K562 (cell line): ENCODE measurements at regions not wholly inside any gene's neighbourhood (a gene's known extent, or its start where the extent isn't known, plus 50 kb on each side); places are given as distances from the start of the nearest gene placed in this dataset.

ENCODE experiments used
- ATAC-seq: fragments of 200-7000 bp; cut with Tn5 transposase; 3 replicates; pipeline ENCODE4 v1.9.1; 2020; ENCODE audit warnings: moderate library complexity
- BruUV-seq: library from RNA; stranded (reverse); fragments of 400-500 nt; replicated peaks from 2 replicates; lab custom pipeline; 2021; lab: Mats Ljungman, UMichigan
- CTCF ChIA-PET: fragments of 300-600 bp; formaldehyde crosslinking; extraction: SDS; loops from one replicate; lab custom pipeline; 2021; ENCODE audit warnings: low intra/inter-chr PET ratio; lab: Yijun Ruan, JAX
- POLR2A ChIA-PET: fragments of 300-600, 350-650 bp; sonication (Branson Sonifier 250); formaldehyde crosslinking; extraction: SDS; loops from one replicate; lab custom pipeline; 2021; ENCODE audit warnings: antibody characterized with exemption, inconsistent platforms; lab: Yijun Ruan, JAX
- DNase-seq, 4 experiments: peaks; one replicate each; pipeline versions ENCODE4 v3.0.0 to v3.0.0-alpha.2; 2011 to 2018; ENCODE audit warnings: low spot score in 3 of 4, mixed read lengths in 3 of 4; ENCODE audit errors: extremely low read depth in 1 of 4
- FAIRE-seq: peaks from 2 replicates; lab custom pipeline; 2011; peaks lifted over from hg19 to GRCh38; lab: Jason Lieb, UNC
- H2AFZ ChIP-seq: 2 replicates; pipeline ENCODE4 v1.6.0; 2011; ENCODE audit warnings: low read depth, low read length, control low read depth, inconsistent platforms
- H3K27ac ChIP-seq: fragments of 200-600 bp; 3 replicates; pipeline ENCODE4 v1.8.0; 2011; ENCODE audit warnings: low read depth, mild to moderate bottlenecking, control low read depth, inconsistent platforms, low read length, moderate library complexity, mixed read lengths; ENCODE audit errors: extremely low read depth
- H3K27me3 ChIP-seq, 2 experiments: fragments of 300-600 bp in 1 of 2; 2 replicates in 1 of 2; 3 replicates in 1 of 2; pipeline versions ENCODE4 v1.6.0 to v1.8.0; 2011; ENCODE audit warnings: inconsistent platforms in 2 of 2, low read length in 2 of 2, mild to moderate bottlenecking in 1 of 2, mixed read lengths in 1 of 2, moderate library complexity in 1 of 2; ENCODE audit not compliant: control insufficient read depth in 2 of 2, insufficient read depth in 2 of 2
- H3K36me3 ChIP-seq: fragments of 300-600 bp; 3 replicates; pipeline ENCODE4 v1.8.0; 2011; ENCODE audit warnings: mild to moderate bottlenecking, low read length, inconsistent platforms; ENCODE audit not compliant: control insufficient read depth, insufficient read depth
- H3K4me1 ChIP-seq, 2 experiments: fragments of 200-600 bp in 1 of 2; replicated peaks in 1 of 2; 2 replicates in 1 of 2; 3 replicates in 1 of 2; pipeline versions ENCODE4 v1.5.1 to v1.8.0; 2011; ENCODE audit warnings: inconsistent platforms in 2 of 2, low read length in 2 of 2, mild to moderate bottlenecking in 1 of 2, mixed read lengths in 1 of 2, moderate library complexity in 1 of 2; ENCODE audit not compliant: control insufficient read depth in 2 of 2, insufficient read depth in 2 of 2
- H3K4me2 ChIP-seq: 2 replicates; pipeline ENCODE4 v1.6.1; 2011; ENCODE audit warnings: low read length, control low read depth, inconsistent platforms, mixed read lengths; ENCODE audit not compliant: insufficient read depth
- H3K4me3 ChIP-seq: fragments of 200-600 bp; sonication (generic), shearing (Covaris generic); 2 replicates; pipeline ENCODE4 v1.5.1; 2016; ENCODE audit warnings: control low read depth, inconsistent platforms
- H3K79me2 ChIP-seq: fragments of 200-600 bp; 3 replicates; pipeline ENCODE4 v1.8.0; 2011; ENCODE audit warnings: low read length, inconsistent platforms; ENCODE audit not compliant: control insufficient read depth, insufficient read depth
- H3K9ac ChIP-seq, 2 experiments: 2 replicates each; pipeline versions ENCODE4 v1.6.0 to v1.6.1; 2011; ENCODE audit warnings: low read depth in 2 of 2, low read length in 2 of 2, control low read depth in 1 of 2, inconsistent platforms in 1 of 2, mild to moderate bottlenecking in 1 of 2, mixed read lengths in 1 of 2; ENCODE audit not compliant: insufficient read depth in 1 of 2
- H3K9me1 ChIP-seq: one replicate; pipeline ENCODE4 v1.6.0; 2011; ENCODE audit warnings: inconsistent platforms, mild to moderate bottlenecking, low read length, moderate library complexity; ENCODE audit not compliant: control insufficient read depth, insufficient read depth
- H3K9me3 ChIP-seq: replicated peaks from 2 replicates; pipeline ENCODE4 v1.5.1; 2011; ENCODE audit warnings: low read depth, low read length, inconsistent platforms; ENCODE audit not compliant: control insufficient read depth, insufficient read depth
- H4K20me1 ChIP-seq: replicated peaks from 2 replicates; pipeline ENCODE4 v1.6.1; 2011; ENCODE audit warnings: low read length, inconsistent platforms, mixed read lengths; ENCODE audit not compliant: control insufficient read depth, insufficient read depth
- ARNT ChIP-seq, 2 experiments: fragments of 450-650 bp; IDR thresholded peaks; 2 replicates each; pipeline ENCODE4 v1.6.1; 2016; ENCODE audit warnings: mild to moderate bottlenecking in 1 of 2
- ATF1 ChIP-seq, 2 experiments: fragments of 450-650 bp in 1 of 2; IDR thresholded peaks; 2 replicates each; pipeline ENCODE4 v1.6.1; 2016; ENCODE audit warnings: missing compliant biosample characterization in 1 of 2, missing genetic modification characterization in 1 of 2
- CTBP1 ChIP-seq: fragments of 450-650 bp; IDR thresholded peaks from 2 replicates; pipeline ENCODE4 v1.6.1; 2016; ENCODE audit warnings: borderline replicate concordance
- ELK3 ChIP-seq: fragments of 450-650 bp; formaldehyde crosslinking; IDR thresholded peaks from 2 replicates; pipeline ENCODE4 v1.4.0; 2020; ENCODE audit warnings: mild to moderate bottlenecking
- ETV1 ChIP-seq: fragments of 450-650 bp; conservative IDR thresholded peaks from 2 replicates; pipeline ENCODE4 v1.6.1; 2016; ENCODE audit warnings: missing genetic modification characterization, control low read depth, low read depth, missing compliant biosample characterization
- MNT ChIP-seq, 2 experiments: fragments of 450-650 bp; conservative IDR thresholded peaks; 2 replicates each; pipeline ENCODE4 v1.6.1; 2017; ENCODE audit warnings: mild to moderate bottlenecking in 2 of 2, moderate library complexity in 2 of 2
- MTA1 ChIP-seq: fragments of 450-650 bp; IDR thresholded peaks from 2 replicates; pipeline ENCODE4 v1.6.1; 2017; ENCODE audit warnings: borderline replicate concordance
- MYBL2 ChIP-seq, 2 experiments: fragments of 450-650 bp in 1 of 2; sonication (generic) in 1 of 2; formaldehyde crosslinking in 1 of 2; IDR thresholded peaks; 2 replicates each; pipeline versions ENCODE4 v1.6.1 to v1.8.1; 2017 to 2022; ENCODE audit warnings: borderline replicate concordance in 1 of 2, inconsistent platforms in 1 of 2, low read depth in 1 of 2, mild to moderate bottlenecking in 1 of 2, missing genetic modification reagents in 1 of 2, moderate library complexity in 1 of 2
- NFATC3 ChIP-seq: fragments of 450-650 bp; IDR thresholded peaks from 2 replicates; pipeline ENCODE4 v1.6.1; 2017; ENCODE audit warnings: mild to moderate bottlenecking
- PTBP1 ChIP-seq: fragments of 200-400 bp; formaldehyde crosslinking; IDR thresholded peaks from 2 replicates; pipeline ENCODE4 v1.6.1; 2017; ENCODE audit warnings: low read depth, low read length
- RFX7 ChIP-seq: fragments of 250-450 bp; sonication (Bioruptor Pico); IDR thresholded peaks from 2 replicates; pipeline ENCODE4 v1.5.1; 2021; ENCODE audit warnings: mild to moderate bottlenecking
- SP1 ChIP-seq: sonication (generic); formaldehyde crosslinking; IDR thresholded peaks from 2 replicates; pipeline ENCODE4 v1.8.1; 2022; ENCODE audit warnings: mild to moderate bottlenecking, missing genetic modification reagents
- SPI1 ChIP-seq: IDR thresholded peaks from 2 replicates; pipeline ENCODE4 v1.6.1; 2011; ENCODE audit warnings: low read depth, low read length, control low read depth, borderline replicate concordance
- SRSF7 ChIP-seq: fragments of 200-400 bp; formaldehyde crosslinking; optimal IDR thresholded peaks from 2 replicates; pipeline ENCODE3; 2017; ENCODE audit warnings: mild to moderate bottlenecking, low read depth, low read length
- TCF7 ChIP-seq: sonication (generic); IDR thresholded peaks from 2 replicates; pipeline ENCODE4 v1.6.1; 2016; ENCODE audit warnings: antibody characterized with exemption, borderline replicate concordance
- TGIF2 ChIP-seq: sonication (generic); formaldehyde crosslinking; IDR thresholded peaks from 2 replicates; pipeline ENCODE4 v1.8.1; 2022; ENCODE audit warnings: mild to moderate bottlenecking, missing genetic modification reagents, moderate library complexity
- XRCC3 ChIP-seq: fragments of 450-650 bp; IDR thresholded peaks from 2 replicates; pipeline ENCODE4 v1.6.1; 2017; ENCODE audit warnings: mild to moderate bottlenecking, moderate library complexity
- ZNF785 ChIP-seq: fragments of 250-450 bp; sonication (Bioruptor Pico); IDR thresholded peaks from 2 replicates; pipeline ENCODE4 v1.4.0; 2020; ENCODE audit warnings: mild to moderate bottlenecking
- WGBS: fragments of 100-300 bp; shearing (Covaris generic); methylation state at CpG from one replicate; pipeline ENCODE4 v1.1.6; 2016; ENCODE audit warnings: low coverage, mixed read lengths; ENCODE audit not compliant: insufficient coverage; ENCODE audit errors: missing lambda C conversion rate; 5-methylcytosine and 5-hydroxymethylcytosine counted together
- in situ Hi-C: fragments of 300-500 bp; cut with MboI; formaldehyde crosslinking; loops from 4 replicates; pipeline ENCODE4 v1.15.0; 2018; ENCODE audit warnings: inconsistent platforms, mixed read lengths
- intact Hi-C: fragments of 100-400 bp; cut with micrococcal nuclease; formaldehyde crosslinking; loops from 2 replicates; pipeline ENCODE4 v1.14.2; 2022

DNA sequence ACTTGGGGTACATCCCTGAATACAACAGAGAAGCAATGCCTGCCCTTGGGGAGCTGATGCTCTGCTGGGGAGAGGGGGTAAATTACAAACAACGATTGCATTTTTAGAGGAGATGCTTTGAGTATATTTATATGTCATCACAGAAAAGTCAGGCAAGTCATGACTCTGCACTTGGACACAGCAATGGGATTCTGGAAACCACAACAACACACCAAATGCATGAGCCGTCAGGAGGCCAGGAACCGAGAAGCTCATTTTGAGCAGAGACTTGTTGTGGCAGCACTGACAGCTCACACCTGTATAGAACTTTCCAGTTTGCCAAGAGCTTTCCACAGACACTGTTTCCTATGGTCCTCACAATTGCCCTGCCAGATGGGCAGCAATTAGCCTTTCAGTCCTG is 113.2 kb upstream of the RBPJ start:
- intact Hi-C loops = no loop called here
- WGBS = 0% methylated on average over 3 of the region's 3 CpGs
- H3K27me3 ChIP-seq = peaks cover 2 to 10% of the 10 kb centered on the region in 2 experiments; a peak in 2 of 5 replicates
- H3K79me2 ChIP-seq = no peaks in the 10 kb centered on the region
- ChIA-PET CTCF (no interaction called here), POLR2A (interaction anchor here (0.6 to 1.1 kb wide), 2 partner anchors 10 to 1103 kb away, joined by 3 read pairs; no protein-coding TSS in a partner anchor)
- FAIRE-seq (no peak), ATAC-seq (no peak), DNase-seq (no peak)
- H3K4me3 ChIP-seq = no peak overlapping the region
- in situ Hi-C loops = no loop called here
- no peaks in the 10 kb centered on the region for H3K4me1 ChIP-seq
- H2AFZ ChIP-seq = no peak overlapping the region
- H3K9me1 ChIP-seq = no peaks in the 10 kb centered on the region
- BruUV-seq = no TSS peak
- no peaks in the 10 kb centered on the region for H4K20me1 ChIP-seq
- H3K36me3 ChIP-seq = no peaks in the 10 kb centered on the region
- no peak for TF ChIP-seq MYBL2 (IDR thresholded peaks at IDR 0.05; ENCODE audit: low read depth)
- TF ChIP-seq MYBL2 (CRISPR knock-in tag; IDR thresholded peaks at IDR 0.05; ENCODE audit: borderline replicate concordance) = no peak
- TF ChIP-seq SP1 (CRISPR knock-in tag) = no peak
- TF ChIP-seq TCF7 = no peak
- no peak for TF ChIP-seq ELK3 (CRISPR knock-in tag)
- TF ChIP-seq NFATC3 = no peak
- no peak for TF ChIP-seq SPI1
- TF ChIP-seq ARNT (IDR thresholded peaks at IDR 0.05) = no peak
- no peak for TF ChIP-seq SRSF7
- TF ChIP-seq MTA1 = no peak
- TF ChIP-seq MNT (conservative IDR thresholded peaks at IDR 0.05) = no peak
- TF ChIP-seq CTBP1 = no peak
- no peak for TF ChIP-seq PTBP1
- no peak for TF ChIP-seq ETV1 (tag)
- no peak for TF ChIP-seq TGIF2 (CRISPR knock-in tag)
- no peak for TF ChIP-seq XRCC3
- TF ChIP-seq ATF1 (CRISPR knock-in tag; IDR thresholded peaks at IDR 0.05) = no peak
- no peak for TF ChIP-seq ATF1 (tag; IDR thresholded peaks at IDR 0.05)
- TF ChIP-seq RFX7 = no peak
- TF ChIP-seq ZNF785 (CRISPR knock-in tag) = no peak
- H3K4me2 ChIP-seq = no peak overlapping the region
- no peaks in the 10 kb centered on the region for H3K9me3 ChIP-seq
- no peak overlapping the region for H3K27ac ChIP-seq
- no peak overlapping the region for H3K9ac ChIP-seq
